Psoas muscle (tissue), 7 donors: ENCODE measurements at regions not wholly inside any gene's neighbourhood (a gene's known extent, or its start where the extent isn't known, plus 50 kb on each side); places are given as distances from the start of the nearest gene placed in this dataset.

Experiments used
- ATAC-seq, 4 donors: fragments of 200-7000 bp; cut with Tn5 transposase; one replicate each; pipeline ENCODE4 v1.9.1; 2020; ENCODE audit warnings: moderate library complexity in 3 of 4, mild to moderate bottlenecking in 2 of 4
- DNase-seq, 2 donors: peaks; one replicate each; pipeline ENCODE4 v3.0.0-alpha.2; 2020
- H3K27ac ChIP-seq: fragments of 200-600 bp; one replicate; pipeline ENCODE4 v1.8.0; 2022
- H3K27me3 ChIP-seq, 3 donors: fragments of 200-600 bp in 1 of 3; one replicate each; pipeline versions ENCODE4 v1.6.1 to v1.8.0; 2013 to 2022; ENCODE audit warnings: low read length in 2 of 3, mild to moderate bottlenecking in 2 of 3, moderate library complexity in 1 of 3; ENCODE audit not compliant: insufficient read depth in 3 of 3
- H3K36me3 ChIP-seq, 2 donors: fragments of 200-600 bp in 1 of 2; one replicate each; pipeline versions ENCODE4 v1.6.1 to v1.8.0; 2013 to 2022; ENCODE audit warnings: low read depth in 1 of 2, mild to moderate bottlenecking in 1 of 2, moderate library complexity in 1 of 2; ENCODE audit not compliant: insufficient read depth in 1 of 2
- H3K4me1 ChIP-seq: fragments of 200-600 bp; one replicate; pipeline ENCODE4 v1.8.0; 2022
- H3K4me3 ChIP-seq: fragments of 200-600 bp; one replicate; pipeline ENCODE4 v1.8.0; 2022; ENCODE audit warnings: mild to moderate bottlenecking
- H3K9me3 ChIP-seq: fragments of 200-600 bp; one replicate; pipeline ENCODE4 v1.8.0; 2022
- CTCF ChIP-seq: fragments of 200-600 bp; IDR thresholded peaks from one replicate; pipeline ENCODE4 v1.8.0; 2022; ENCODE audit warnings: antibody characterized with exemption
- WGBS, 3 donors: extraction: QIAGEN DNeasy Blood & Tissue Kit; methylation state at CpG; one replicate each; pipeline versions ENCODE4 v1.1.6 to v1.1.7; 2013; 5-methylcytosine and 5-hydroxymethylcytosine counted together
- intact Hi-C, 2 donors: fragments of 100-400 bp; cut with DNase I; formaldehyde crosslinking; loops; one replicate each; pipeline versions ENCODE4 v1.11.0 to v1.14.2; 2022
- donor health status: healthy with polysubstance abuse.
- donor health status: DM: no; HTN: no; CAD: no; lungs with moderate emphysema.
- donor health status: Bipolar disorder and iron deficiency.
- donor health status: healthy.
- donor health status: DM: yes; HTN: yes; CAD: no.
- donor health status: DM: no; HTN: no; CAD: no.
- donor health status: DM: yes; HTN: yes; CAD: no.

GRCh38 chr3:166533740-166534139 is 696.5 kb upstream of the BCHE start:
- Histone ChIP-seq H3K27ac (no peak overlapping the region), H3K27me3 (no peaks in the 10 kb centered on the region), H3K36me3 (no peaks in the 10 kb centered on the region), H3K9me3 (no peaks in the 10 kb centered on the region), H3K4me1 (no peaks in the 10 kb centered on the region), H3K4me3 (no peak overlapping the region)
- DNase-seq (no peak), ATAC-seq (no peak)
- intact Hi-C loops, result no loop called here
- 88 to 89% (median 89%) methylated on average over 2 of the region's 2 CpGs for WGBS, 3 donors
- TF ChIP-seq CTCF, result no peak

DNA sequence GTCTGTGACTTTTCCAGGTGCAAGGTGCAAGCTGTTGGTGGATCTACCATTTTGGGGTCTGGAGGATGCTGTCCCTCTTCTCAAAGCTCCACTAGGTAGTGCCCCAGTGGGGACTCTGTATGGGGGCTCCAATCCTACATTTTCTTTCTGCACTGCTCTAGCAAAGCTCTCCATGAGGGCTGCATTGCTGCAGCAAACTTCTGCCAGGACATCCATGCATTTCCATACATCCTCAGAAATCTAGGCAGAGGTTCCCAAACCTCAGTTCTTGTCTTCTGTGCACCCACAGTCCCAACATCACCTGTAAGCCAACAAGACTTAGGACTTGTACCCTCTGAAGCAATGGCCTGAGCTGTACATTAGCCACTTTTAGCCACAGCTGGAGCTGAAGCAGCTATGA is 694.5 kb upstream of the BCHE start:
- no peak for TF ChIP-seq CTCF
- Histone ChIP-seq H3K4me1 (no peaks in the 10 kb centered on the region), H3K9me3 (no peaks in the 10 kb centered on the region), H3K27ac (no peak overlapping the region), H3K4me3 (no peak overlapping the region), H3K27me3 (no peaks in the 10 kb centered on the region), H3K36me3 (no peaks in the 10 kb centered on the region)
- DNase-seq (no peak), ATAC-seq (no peak)
- intact Hi-C loops, result no loop called here

DNA sequence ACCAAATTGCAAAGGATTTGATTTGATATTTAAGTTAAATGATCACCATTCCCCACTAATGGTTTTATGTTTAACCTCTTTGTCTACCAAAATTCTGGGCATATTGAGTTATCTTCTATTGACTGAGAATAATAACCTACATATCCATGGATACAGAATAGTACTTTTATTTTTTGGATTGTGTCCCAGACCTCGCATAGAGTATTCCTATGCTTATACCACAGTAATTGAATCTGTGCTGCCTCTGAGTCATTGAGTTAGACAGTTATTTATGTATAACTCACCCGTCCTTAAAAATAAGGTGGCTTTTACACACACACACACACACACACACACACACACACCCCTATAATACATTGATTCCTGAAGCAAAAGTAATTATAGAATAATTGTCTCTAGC is 690.1 kb upstream of the BCHE start:
- ATAC-seq (no peak), DNase-seq (no peak)
- Histone ChIP-seq H3K4me3 (no peak overlapping the region), H3K9me3 (no peaks in the 10 kb centered on the region), H3K4me1 (no peaks in the 10 kb centered on the region), H3K27ac (no peak overlapping the region), H3K36me3 (no peaks in the 10 kb centered on the region), H3K27me3 (no peaks in the 10 kb centered on the region)
- intact Hi-C loops, result no loop called here
- WGBS, 3 donors, result 10 to 23% (median 13%) methylated on average over 2 of the region's 2 CpGs
- no peak for TF ChIP-seq CTCF

- H3K4me3 ChIP-seq, result no peak overlapping the region
- intact Hi-C loops, result no loop called here
- H3K4me1 ChIP-seq, result no peaks in the 10 kb centered on the region
- H3K9me3 ChIP-seq, result no peaks in the 10 kb centered on the region
- no peak for ATAC-seq
- TF ChIP-seq CTCF, result no peak
- no peak overlapping the region for H3K27ac ChIP-seq
- no peaks in the 10 kb centered on the region for H3K27me3 ChIP-seq
- no peak for DNase-seq
- no peaks in the 10 kb centered on the region for H3K36me3 ChIP-seq
- WGBS, 3 donors, result 46 to 57% (median 51%) methylated on average over 2 of the region's 2 CpGs
Observed at GRCh38 chr3:166526881-166527280, 689.7 kb upstream of the BCHE start.

DNA sequence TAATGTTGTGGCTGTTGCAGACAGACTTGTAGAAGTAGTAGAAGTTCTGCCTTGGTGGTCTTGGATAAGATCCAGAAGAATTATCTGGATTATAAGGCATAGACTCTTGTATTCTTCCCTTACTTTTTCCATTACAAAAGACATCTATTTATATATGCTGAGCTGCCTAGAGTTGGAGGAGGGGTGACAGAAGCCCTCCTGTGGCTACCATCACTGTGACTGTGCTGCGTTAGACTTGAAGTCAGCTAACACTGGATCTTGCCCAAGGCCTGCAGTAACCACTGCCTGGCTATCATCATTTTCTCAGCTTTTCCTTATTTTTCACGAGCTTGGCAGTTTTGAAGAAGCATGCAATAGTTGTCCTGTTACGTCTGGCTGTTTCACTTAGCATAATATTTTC is 684.8 kb upstream of the BCHE start:
- intact Hi-C loops, result no loop called here
- WGBS, 3 donors, result 68 to 77% (median 74%) methylated on average over 3 of the region's 3 CpGs
- H3K27me3 ChIP-seq, result no peaks in the 10 kb centered on the region
- ATAC-seq (no peak), DNase-seq (no peak)
- H3K4me1 ChIP-seq, result no peaks in the 10 kb centered on the region
- peaks cover 5% of the 10 kb centered on the region for H3K9me3 ChIP-seq
- no peak overlapping the region for H3K4me3 ChIP-seq
- no peaks in the 10 kb centered on the region for H3K36me3 ChIP-seq
- no peak for TF ChIP-seq CTCF
- no peak overlapping the region for H3K27ac ChIP-seq
